ENCODE measurements at regions not wholly inside any gene's neighbourhood (a gene's known extent, or its start where the extent isn't known, plus 50 kb on each side); places are given as distances from the start of the nearest gene placed in this dataset.

DNA sequence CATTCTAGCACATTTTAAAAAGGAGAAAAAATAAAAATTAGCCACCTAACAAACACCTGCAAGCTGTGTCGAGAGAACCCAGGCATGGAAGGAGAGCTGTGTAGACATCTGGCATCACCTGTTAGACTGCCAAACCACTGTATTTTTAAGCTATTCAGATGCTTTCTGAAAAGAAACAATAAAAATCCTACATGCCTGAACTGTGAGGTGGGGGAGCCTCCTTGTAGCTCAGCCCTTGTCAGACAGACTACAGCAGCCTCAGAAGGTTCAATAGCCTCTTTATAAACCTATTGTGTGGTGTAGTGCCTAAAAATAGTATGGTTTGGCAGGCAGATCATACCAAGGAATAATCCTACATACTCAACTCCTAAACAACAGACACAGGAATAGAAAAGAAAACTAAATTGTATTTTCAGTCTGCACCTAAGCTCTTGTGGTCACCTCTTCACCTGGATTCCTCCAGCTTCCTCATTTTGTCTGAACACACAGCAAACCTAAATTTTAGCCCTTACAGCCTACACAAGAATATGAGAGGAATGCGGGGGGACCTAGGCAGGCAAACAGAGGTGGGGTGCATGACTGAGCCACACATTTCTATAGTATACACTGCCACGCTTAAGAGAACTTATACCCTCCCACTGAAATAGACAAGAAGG lies 67.0 kb downstream of the SIPA1L2 start:
- TF ChIP-seq, protein P1, sequence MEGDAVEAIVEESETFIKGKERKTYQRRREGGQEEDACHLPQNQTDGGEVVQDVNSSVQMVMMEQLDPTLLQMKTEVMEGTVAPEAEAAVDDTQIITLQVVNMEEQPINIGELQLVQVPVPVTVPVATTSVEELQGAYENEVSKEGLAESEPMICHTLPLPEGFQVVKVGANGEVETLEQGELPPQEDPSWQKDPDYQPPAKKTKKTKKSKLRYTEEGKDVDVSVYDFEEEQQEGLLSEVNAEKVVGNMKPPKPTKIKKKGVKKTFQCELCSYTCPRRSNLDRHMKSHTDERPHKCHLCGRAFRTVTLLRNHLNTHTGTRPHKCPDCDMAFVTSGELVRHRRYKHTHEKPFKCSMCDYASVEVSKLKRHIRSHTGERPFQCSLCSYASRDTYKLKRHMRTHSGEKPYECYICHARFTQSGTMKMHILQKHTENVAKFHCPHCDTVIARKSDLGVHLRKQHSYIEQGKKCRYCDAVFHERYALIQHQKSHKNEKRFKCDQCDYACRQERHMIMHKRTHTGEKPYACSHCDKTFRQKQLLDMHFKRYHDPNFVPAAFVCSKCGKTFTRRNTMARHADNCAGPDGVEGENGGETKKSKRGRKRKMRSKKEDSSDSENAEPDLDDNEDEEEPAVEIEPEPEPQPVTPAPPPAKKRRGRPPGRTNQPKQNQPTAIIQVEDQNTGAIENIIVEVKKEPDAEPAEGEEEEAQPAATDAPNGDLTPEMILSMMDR (IDR thresholded peaks at IDR 0.05; ENCODE audit: poor library complexity, severe bottlenecking) = no peak
- TF ChIP-seq, protein P2, sequence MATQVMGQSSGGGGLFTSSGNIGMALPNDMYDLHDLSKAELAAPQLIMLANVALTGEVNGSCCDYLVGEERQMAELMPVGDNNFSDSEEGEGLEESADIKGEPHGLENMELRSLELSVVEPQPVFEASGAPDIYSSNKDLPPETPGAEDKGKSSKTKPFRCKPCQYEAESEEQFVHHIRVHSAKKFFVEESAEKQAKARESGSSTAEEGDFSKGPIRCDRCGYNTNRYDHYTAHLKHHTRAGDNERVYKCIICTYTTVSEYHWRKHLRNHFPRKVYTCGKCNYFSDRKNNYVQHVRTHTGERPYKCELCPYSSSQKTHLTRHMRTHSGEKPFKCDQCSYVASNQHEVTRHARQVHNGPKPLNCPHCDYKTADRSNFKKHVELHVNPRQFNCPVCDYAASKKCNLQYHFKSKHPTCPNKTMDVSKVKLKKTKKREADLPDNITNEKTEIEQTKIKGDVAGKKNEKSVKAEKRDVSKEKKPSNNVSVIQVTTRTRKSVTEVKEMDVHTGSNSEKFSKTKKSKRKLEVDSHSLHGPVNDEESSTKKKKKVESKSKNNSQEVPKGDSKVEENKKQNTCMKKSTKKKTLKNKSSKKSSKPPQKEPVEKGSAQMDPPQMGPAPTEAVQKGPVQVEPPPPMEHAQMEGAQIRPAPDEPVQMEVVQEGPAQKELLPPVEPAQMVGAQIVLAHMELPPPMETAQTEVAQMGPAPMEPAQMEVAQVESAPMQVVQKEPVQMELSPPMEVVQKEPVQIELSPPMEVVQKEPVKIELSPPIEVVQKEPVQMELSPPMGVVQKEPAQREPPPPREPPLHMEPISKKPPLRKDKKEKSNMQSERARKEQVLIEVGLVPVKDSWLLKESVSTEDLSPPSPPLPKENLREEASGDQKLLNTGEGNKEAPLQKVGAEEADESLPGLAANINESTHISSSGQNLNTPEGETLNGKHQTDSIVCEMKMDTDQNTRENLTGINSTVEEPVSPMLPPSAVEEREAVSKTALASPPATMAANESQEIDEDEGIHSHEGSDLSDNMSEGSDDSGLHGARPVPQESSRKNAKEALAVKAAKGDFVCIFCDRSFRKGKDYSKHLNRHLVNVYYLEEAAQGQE (IDR thresholded peaks at IDR 0.05; ENCODE audit: borderline replicate concordance) = no peak
